Osteoblast (primary cell): ENCODE measurements at regions not wholly inside any gene's neighbourhood (a gene's known extent, or its start where the extent isn't known, plus 50 kb on each side); places are given as distances from the start of the nearest gene placed in this dataset. TPM values are rescaled to one million over a fixed set of nuclear protein-coding genes. Genes with fewer than 3 reads are reported as not detected.
A peak's percentile ranks its signal among the peaks of the same experiment; 100 is the strongest.

ENCODE experiments used
- DNase-seq: peaks from one replicate; pipeline ENCODE4 v3.0.0; 2011; ENCODE audit warnings: low spot score, mixed read lengths; ENCODE audit not compliant: insufficient read length; ENCODE audit errors: missing footprints
- H2AFZ ChIP-seq: 2 replicates; pipeline ENCODE4 v1.6.0; 2011; ENCODE audit warnings: mild to moderate bottlenecking, low read length
- H3K27ac ChIP-seq: 2 replicates; pipeline ENCODE4 v1.5.1; 2011; ENCODE audit warnings: mild to moderate bottlenecking, low read depth, low read length, moderate library complexity
- H3K27me3 ChIP-seq: 2 replicates; pipeline ENCODE4 v1.6.0; 2012; ENCODE audit warnings: mild to moderate bottlenecking, control low read depth, inconsistent platforms, low read length, moderate library complexity; ENCODE audit not compliant: insufficient read depth
- H3K36me3 ChIP-seq: 2 replicates; pipeline ENCODE4 v1.5.1; 2011; ENCODE audit warnings: mild to moderate bottlenecking, low read length, control low read depth, moderate library complexity; ENCODE audit not compliant: insufficient read depth
- H3K4me1 ChIP-seq: 2 replicates; pipeline ENCODE4 v1.5.1; 2011; ENCODE audit warnings: mild to moderate bottlenecking, low read length, control low read depth, moderate library complexity; ENCODE audit not compliant: insufficient read depth
- H3K4me2 ChIP-seq: 2 replicates; pipeline ENCODE4 v1.6.0; 2011; ENCODE audit warnings: mild to moderate bottlenecking, low read length; ENCODE audit not compliant: insufficient read depth
- H3K4me3 ChIP-seq: fragments of 200-600 bp; sonication (generic); 3 replicates; pipeline ENCODE4 v1.5.1; 2012; ENCODE audit warnings: mild to moderate bottlenecking, low read length, inconsistent platforms; ENCODE audit not compliant: insufficient read depth
- H3K79me2 ChIP-seq: 2 replicates; pipeline ENCODE4 v1.6.0; 2012; ENCODE audit warnings: mild to moderate bottlenecking, low read length, control low read depth, inconsistent platforms; ENCODE audit not compliant: insufficient read depth
- H3K9me3 ChIP-seq: 2 replicates; pipeline ENCODE4 v1.5.1; 2011; ENCODE audit warnings: low read depth, low read length, control low read depth
- H4K20me1 ChIP-seq: 2 replicates; pipeline ENCODE4 v1.6.0; 2012; ENCODE audit warnings: mild to moderate bottlenecking, low read length, control low read depth; ENCODE audit not compliant: insufficient read depth
- small RNA-seq: library from RNA; depleted of rRNA; stranded (forward); fragments of <200 nt; gene quantifications from one replicate; pipeline ENCODE3, GENCODE V24; 2012
- TF ChIP-seq, protein P1 (sequence below): IDR thresholded peaks from 2 replicates; pipeline ENCODE4 v1.5.1; 2011; ENCODE audit warnings: mild to moderate bottlenecking, low read depth, low read length, moderate library complexity; ENCODE audit errors: extremely low read depth

GRCh38 chr9:116100711-116101121, 52.9 kb upstream of the PAPPA start:
- Histone ChIP-seq H2AFZ (no peak overlapping the region), H3K4me1 (peaks cover 55% of the 10 kb centered on the region), H3K4me3 (no peak overlapping the region), H3K27me3 (no peaks in the 10 kb centered on the region), H3K9me3 (no peaks in the 10 kb centered on the region), H4K20me1 (no peaks in the 10 kb centered on the region), H3K27ac (peak overlapping the region; percentile 74), H3K79me2 (no peaks in the 10 kb centered on the region), H3K36me3 (no peaks in the 10 kb centered on the region), H3K4me2 (no peak overlapping the region)
- no peak for DNase-seq
- TF ChIP-seq, protein P1, sequence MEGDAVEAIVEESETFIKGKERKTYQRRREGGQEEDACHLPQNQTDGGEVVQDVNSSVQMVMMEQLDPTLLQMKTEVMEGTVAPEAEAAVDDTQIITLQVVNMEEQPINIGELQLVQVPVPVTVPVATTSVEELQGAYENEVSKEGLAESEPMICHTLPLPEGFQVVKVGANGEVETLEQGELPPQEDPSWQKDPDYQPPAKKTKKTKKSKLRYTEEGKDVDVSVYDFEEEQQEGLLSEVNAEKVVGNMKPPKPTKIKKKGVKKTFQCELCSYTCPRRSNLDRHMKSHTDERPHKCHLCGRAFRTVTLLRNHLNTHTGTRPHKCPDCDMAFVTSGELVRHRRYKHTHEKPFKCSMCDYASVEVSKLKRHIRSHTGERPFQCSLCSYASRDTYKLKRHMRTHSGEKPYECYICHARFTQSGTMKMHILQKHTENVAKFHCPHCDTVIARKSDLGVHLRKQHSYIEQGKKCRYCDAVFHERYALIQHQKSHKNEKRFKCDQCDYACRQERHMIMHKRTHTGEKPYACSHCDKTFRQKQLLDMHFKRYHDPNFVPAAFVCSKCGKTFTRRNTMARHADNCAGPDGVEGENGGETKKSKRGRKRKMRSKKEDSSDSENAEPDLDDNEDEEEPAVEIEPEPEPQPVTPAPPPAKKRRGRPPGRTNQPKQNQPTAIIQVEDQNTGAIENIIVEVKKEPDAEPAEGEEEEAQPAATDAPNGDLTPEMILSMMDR = no peak

DNA sequence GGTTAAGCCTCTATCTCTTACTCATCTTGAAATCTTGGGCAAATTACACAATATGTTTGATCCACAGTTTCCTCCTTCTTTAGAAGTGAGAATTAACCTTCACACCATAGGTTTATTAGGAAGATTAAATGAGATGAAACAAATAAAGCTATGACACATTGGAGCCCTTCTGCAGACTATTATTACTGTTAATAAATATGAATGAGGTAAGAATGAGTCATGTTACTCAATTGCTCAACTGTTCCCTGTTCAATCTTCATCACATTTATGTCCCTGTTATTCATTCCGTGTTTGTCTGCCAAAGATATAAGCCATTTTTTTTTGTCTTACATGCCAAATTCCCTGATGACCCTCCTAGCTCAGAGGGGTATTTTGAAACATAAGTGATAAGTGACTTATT, 52.1 kb upstream of the PAPPA start:
- no peak overlapping the region for H2AFZ ChIP-seq
- peaks cover 48% of the 10 kb centered on the region for H3K4me1 ChIP-seq
- H3K27ac ChIP-seq = peak overlapping the region; percentile 74
- H3K4me2 ChIP-seq = no peak overlapping the region
- TF ChIP-seq, protein P1 = no peak
- no peak for DNase-seq
- no peaks in the 10 kb centered on the region for H3K9me3 ChIP-seq
- no peak overlapping the region for H3K4me3 ChIP-seq
- H3K79me2 ChIP-seq = no peaks in the 10 kb centered on the region
- H3K27me3 ChIP-seq = no peaks in the 10 kb centered on the region
- H3K36me3 ChIP-seq = no peaks in the 10 kb centered on the region
- no peaks in the 10 kb centered on the region for H4K20me1 ChIP-seq

DNA sequence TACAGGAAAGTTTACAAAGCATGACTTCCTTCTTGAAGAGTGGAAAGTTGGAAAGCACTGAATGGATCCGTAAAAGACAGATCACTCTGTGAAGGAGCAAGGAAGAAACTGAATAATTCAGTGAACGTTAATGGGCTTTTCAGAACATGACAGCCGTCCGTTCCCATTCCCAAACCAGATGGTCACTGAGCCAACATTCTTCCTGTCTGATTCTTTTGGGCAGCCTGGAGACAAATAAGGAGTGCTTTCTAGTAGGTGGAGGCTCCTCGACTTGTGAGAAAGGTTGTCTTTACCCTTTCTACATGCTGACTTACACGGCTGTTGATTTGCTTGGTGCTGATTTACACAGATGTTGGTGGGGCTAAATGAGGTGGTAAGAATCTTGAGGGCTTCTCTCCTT, 51.0 kb upstream of the PAPPA start:
- TF ChIP-seq, protein P1 = no peak
- H3K4me2 ChIP-seq = no peak overlapping the region
- DNase-seq = no peak
- no peak overlapping the region for H2AFZ ChIP-seq
- no peaks in the 10 kb centered on the region for H3K79me2 ChIP-seq
- no peaks in the 10 kb centered on the region for H4K20me1 ChIP-seq
- H3K27me3 ChIP-seq = no peaks in the 10 kb centered on the region
- H3K27ac ChIP-seq = no peak overlapping the region
- H3K36me3 ChIP-seq = no peaks in the 10 kb centered on the region
- H3K9me3 ChIP-seq = no peaks in the 10 kb centered on the region
- H3K4me3 ChIP-seq = no peak overlapping the region
- H3K4me1 ChIP-seq = peaks cover 42% of the 10 kb centered on the region

Small RNAs in the stretch of these regions (small RNA-seq; reads per million reads assigned to genes)
- gene RF00004 = not detected
